Osteoblast (primary cell): ENCODE measurements at regions not wholly inside any gene's neighbourhood (a gene's known extent, or its start where the extent isn't known, plus 50 kb on each side); places are given as distances from the start of the nearest gene placed in this dataset.

Experiments used
- DNase-seq: peaks from one replicate; pipeline ENCODE4 v3.0.0; 2011; ENCODE audit warnings: low spot score, mixed read lengths; ENCODE audit not compliant: insufficient read length; ENCODE audit errors: missing footprints
- H2AFZ ChIP-seq: 2 replicates; pipeline ENCODE4 v1.6.0; 2011; ENCODE audit warnings: mild to moderate bottlenecking, low read length
- H3K27ac ChIP-seq: 2 replicates; pipeline ENCODE4 v1.5.1; 2011; ENCODE audit warnings: mild to moderate bottlenecking, low read depth, low read length, moderate library complexity
- H3K27me3 ChIP-seq: 2 replicates; pipeline ENCODE4 v1.6.0; 2012; ENCODE audit warnings: mild to moderate bottlenecking, control low read depth, inconsistent platforms, low read length, moderate library complexity; ENCODE audit not compliant: insufficient read depth
- H3K36me3 ChIP-seq: 2 replicates; pipeline ENCODE4 v1.5.1; 2011; ENCODE audit warnings: mild to moderate bottlenecking, low read length, control low read depth, moderate library complexity; ENCODE audit not compliant: insufficient read depth
- H3K4me1 ChIP-seq: 2 replicates; pipeline ENCODE4 v1.5.1; 2011; ENCODE audit warnings: mild to moderate bottlenecking, low read length, control low read depth, moderate library complexity; ENCODE audit not compliant: insufficient read depth
- H3K4me2 ChIP-seq: 2 replicates; pipeline ENCODE4 v1.6.0; 2011; ENCODE audit warnings: mild to moderate bottlenecking, low read length; ENCODE audit not compliant: insufficient read depth
- H3K4me3 ChIP-seq: fragments of 200-600 bp; sonication (generic); 3 replicates; pipeline ENCODE4 v1.5.1; 2012; ENCODE audit warnings: mild to moderate bottlenecking, low read length, inconsistent platforms; ENCODE audit not compliant: insufficient read depth
- H3K79me2 ChIP-seq: 2 replicates; pipeline ENCODE4 v1.6.0; 2012; ENCODE audit warnings: mild to moderate bottlenecking, low read length, control low read depth, inconsistent platforms; ENCODE audit not compliant: insufficient read depth
- H3K9me3 ChIP-seq: 2 replicates; pipeline ENCODE4 v1.5.1; 2011; ENCODE audit warnings: low read depth, low read length, control low read depth
- H4K20me1 ChIP-seq: 2 replicates; pipeline ENCODE4 v1.6.0; 2012; ENCODE audit warnings: mild to moderate bottlenecking, low read length, control low read depth; ENCODE audit not compliant: insufficient read depth
- TF ChIP-seq, protein P1 (sequence below): IDR thresholded peaks from 2 replicates; pipeline ENCODE4 v1.5.1; 2011; ENCODE audit warnings: mild to moderate bottlenecking, low read depth, low read length, moderate library complexity; ENCODE audit errors: extremely low read depth

DNA sequence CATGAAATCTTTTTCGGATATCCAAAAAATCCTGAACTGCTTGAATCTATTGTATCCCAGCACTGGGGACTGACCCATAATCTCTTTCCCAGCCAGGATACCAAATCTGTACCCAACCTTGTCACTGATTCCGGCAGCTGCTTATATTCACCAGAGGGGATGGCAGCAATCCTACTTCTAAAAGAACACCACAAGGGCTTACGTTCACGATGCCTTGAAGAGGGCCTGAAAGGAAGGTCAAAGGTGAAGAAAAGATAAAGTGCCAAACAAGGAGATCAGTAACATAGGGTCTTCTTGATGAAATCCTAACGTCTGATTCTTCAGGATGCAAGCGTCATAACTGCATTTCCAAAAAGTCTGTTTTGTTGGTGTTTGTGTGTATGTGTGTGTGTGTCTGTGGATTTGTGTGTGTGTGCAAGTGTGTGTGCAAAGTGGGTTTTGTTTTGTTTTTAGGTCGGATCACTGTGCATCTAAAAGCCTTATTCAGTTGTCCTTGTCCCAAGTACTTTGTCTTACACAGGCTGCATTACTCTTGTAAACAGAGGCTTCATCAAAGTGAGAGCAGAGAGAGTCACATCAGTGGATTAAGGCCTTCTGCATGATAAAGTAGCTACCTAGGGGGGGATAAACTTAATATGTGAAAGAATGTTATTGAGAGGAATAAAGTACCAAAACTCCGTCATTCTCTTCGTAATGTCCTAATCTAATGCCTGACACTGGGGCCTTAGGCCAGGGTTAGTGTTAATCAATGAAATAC is 179.3 kb downstream of the BARHL2 start:
- Histone ChIP-seq H3K4me1 (no peaks in the 10 kb centered on the region), H3K4me3 (no peak overlapping the region), H4K20me1 (no peaks in the 10 kb centered on the region), H3K27me3 (no peaks in the 10 kb centered on the region), H3K27ac (no peak overlapping the region), H3K79me2 (no peaks in the 10 kb centered on the region), H3K9me3 (no peaks in the 10 kb centered on the region), H3K4me2 (no peak overlapping the region), H2AFZ (no peak overlapping the region), H3K36me3 (no peaks in the 10 kb centered on the region)
- DNase-seq, result no peak
- TF ChIP-seq, protein P1, sequence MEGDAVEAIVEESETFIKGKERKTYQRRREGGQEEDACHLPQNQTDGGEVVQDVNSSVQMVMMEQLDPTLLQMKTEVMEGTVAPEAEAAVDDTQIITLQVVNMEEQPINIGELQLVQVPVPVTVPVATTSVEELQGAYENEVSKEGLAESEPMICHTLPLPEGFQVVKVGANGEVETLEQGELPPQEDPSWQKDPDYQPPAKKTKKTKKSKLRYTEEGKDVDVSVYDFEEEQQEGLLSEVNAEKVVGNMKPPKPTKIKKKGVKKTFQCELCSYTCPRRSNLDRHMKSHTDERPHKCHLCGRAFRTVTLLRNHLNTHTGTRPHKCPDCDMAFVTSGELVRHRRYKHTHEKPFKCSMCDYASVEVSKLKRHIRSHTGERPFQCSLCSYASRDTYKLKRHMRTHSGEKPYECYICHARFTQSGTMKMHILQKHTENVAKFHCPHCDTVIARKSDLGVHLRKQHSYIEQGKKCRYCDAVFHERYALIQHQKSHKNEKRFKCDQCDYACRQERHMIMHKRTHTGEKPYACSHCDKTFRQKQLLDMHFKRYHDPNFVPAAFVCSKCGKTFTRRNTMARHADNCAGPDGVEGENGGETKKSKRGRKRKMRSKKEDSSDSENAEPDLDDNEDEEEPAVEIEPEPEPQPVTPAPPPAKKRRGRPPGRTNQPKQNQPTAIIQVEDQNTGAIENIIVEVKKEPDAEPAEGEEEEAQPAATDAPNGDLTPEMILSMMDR, result no peak

DNA sequence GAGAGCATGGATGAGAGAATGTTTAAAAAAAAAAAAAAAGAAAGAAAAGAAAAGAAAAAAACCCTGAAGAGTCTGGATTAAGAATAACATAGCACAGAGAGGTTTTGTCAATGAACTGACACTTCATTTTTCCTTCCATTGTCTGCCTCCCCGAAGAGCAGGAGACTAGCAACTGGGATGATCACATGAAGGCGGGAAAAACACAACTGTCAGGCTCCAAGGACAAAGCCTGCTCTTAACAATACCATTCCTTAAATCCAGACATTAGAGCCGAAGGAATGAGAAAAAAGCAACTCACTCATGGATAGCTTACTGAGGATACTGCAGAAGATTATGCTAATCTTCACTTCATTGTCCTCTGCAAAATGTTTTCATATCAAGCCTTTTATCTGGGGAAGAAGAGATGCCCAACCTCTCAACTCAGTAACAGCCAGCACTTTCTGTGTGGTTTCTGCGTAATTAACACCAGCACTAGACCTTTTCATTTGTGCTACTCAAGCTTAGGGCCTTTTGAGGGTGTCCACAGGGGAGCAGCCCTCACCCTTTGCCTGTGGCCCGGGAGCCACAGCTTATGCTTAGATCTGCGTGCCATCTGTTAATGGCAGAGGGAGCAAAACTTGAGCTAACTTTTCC is 182.3 kb downstream of the BARHL2 start:
- Histone ChIP-seq H3K79me2 (no peaks in the 10 kb centered on the region), H3K4me2 (no peak overlapping the region), H3K36me3 (no peaks in the 10 kb centered on the region), H2AFZ (no peak overlapping the region), H3K4me3 (no peak overlapping the region), H3K9me3 (no peaks in the 10 kb centered on the region), H3K27me3 (no peaks in the 10 kb centered on the region), H3K27ac (no peak overlapping the region), H4K20me1 (no peaks in the 10 kb centered on the region), H3K4me1 (no peaks in the 10 kb centered on the region)
- DNase-seq, result no peak
- TF ChIP-seq, protein P1, result no peak

DNA sequence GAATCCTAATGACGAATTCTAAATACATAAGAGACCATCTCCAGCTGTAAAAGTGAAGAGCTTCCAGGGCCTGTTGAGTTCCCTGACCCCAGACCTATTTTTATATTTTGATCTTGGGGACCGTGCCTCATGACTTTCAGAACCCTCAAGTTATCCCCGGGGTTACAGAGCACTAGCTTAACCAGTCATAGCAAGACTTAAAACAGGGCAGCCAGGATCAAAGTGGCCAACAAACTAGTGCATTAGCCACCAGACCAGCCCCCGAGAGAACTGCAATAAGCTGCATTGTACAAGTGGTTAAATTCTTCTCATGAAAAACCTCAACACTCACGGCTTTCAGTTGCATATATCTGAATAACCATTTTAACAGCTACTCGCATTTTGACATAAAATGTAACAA is 183.0 kb downstream of the BARHL2 start:
- Histone ChIP-seq H3K27ac (no peak overlapping the region), H2AFZ (no peak overlapping the region), H3K79me2 (no peaks in the 10 kb centered on the region), H4K20me1 (no peaks in the 10 kb centered on the region), H3K4me3 (no peak overlapping the region), H3K4me1 (no peaks in the 10 kb centered on the region), H3K4me2 (no peak overlapping the region), H3K27me3 (no peaks in the 10 kb centered on the region), H3K9me3 (no peaks in the 10 kb centered on the region), H3K36me3 (no peaks in the 10 kb centered on the region)
- DNase-seq, result no peak
- TF ChIP-seq, protein P1, result no peak

DNA sequence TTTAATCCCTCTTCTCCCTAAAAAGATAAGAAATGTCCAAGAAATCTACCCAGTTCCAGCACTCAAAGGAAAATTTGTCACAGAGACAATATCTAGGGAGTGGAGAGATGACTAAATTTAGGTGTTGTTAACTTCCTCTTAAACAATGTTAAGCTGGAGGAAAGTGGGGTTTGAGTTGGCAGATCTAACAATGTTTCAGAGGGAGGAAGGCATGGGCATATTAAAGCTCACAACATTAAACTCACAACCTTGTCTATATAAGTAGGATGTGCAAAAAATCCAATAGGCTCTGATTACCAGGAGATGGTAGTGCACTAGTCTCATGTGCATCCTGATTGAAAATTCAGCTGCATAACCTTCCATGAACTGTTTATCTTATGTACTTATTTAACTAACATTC is 190.1 kb downstream of the BARHL2 start:
- TF ChIP-seq, protein P1, result no peak

More for the DNA sequence above, 190.1 kb downstream of the BARHL2 start:
- H4K20me1 ChIP-seq, result no peaks in the 10 kb centered on the region
- H3K36me3 ChIP-seq, result no peaks in the 10 kb centered on the region
- H3K4me2 ChIP-seq, result no peak overlapping the region
- H2AFZ ChIP-seq, result no peak overlapping the region
- no peaks in the 10 kb centered on the region for H3K9me3 ChIP-seq
- DNase-seq, result no peak
- no peaks in the 10 kb centered on the region for H3K4me1 ChIP-seq
- no peaks in the 10 kb centered on the region for H3K27me3 ChIP-seq
- no peaks in the 10 kb centered on the region for H3K79me2 ChIP-seq
- no peak overlapping the region for H3K4me3 ChIP-seq
- no peak overlapping the region for H3K27ac ChIP-seq
